ENCODE measurements at regions not wholly inside any gene's neighbourhood (a gene's known extent, or its start where the extent isn't known, plus 50 kb on each side); places are given as distances from the start of the nearest gene placed in this dataset.
"Not testable (repeated sequence)": the region's sequence is repeated elsewhere in the genome, so short reads cannot be mapped to it uniquely, and the experiment has no call there.

DNA sequence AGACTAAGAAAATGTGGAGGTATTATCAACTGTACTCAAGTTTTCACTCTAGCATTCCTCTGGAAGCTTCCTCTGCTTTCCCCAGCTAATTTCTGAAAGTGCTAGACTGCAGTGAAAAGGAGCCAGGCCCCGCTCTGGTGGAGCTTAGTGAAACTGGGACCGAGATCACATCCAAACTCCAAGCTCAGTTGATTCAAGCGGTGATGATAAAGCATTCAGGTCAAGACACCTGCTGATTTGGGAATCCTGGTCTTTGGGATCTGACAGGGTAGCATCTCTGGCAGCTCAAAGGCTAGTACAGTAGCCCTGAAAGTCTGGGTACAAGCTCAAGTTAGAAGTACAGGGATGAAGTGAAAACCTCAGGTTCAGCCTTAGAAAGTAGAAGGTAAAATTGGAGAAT, 120.2 kb upstream of the CRIM1 start:
- DNase-seq (ENCODE audit: low spot score): no peak

DNA sequence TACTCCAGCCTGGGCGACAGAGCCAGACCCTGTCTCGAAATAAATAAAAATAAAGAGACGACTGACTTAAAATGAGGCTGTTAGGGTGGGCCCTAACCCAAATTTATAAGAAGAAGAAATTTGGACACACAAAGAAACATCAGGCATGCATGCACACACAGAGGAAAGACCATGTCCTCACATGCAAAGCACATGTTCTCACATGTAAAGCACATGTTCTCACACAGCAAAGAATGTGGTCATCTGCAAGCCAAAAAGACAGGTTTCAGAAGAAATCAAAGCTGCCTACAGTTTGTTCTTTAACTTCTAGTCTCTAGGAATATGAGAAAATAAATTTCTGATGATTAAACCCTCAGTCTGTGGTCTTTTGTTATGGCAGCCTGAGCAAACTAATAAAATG, 132.3 kb upstream of the CRIM1 start:
- no peak for DNase-seq (ENCODE audit: low spot score)

DNA sequence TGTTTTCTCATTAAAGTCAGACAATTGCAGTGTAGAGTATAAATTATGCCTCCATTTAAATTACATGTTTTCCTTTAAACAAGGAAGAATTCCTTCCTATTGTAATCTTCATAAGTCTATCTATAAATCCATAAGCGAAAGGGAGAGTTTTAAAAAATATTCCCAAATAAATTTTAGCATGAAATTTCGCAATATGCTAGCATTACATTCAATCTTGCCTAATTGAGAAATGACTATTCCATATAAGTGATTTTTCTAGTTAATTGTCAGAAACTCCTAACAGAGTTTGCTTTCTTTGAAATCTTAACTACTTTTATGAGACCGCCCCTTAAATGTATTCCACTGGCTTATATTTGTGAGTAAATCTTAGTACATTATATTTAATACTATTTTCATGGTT, 133.1 kb upstream of the CRIM1 start:
- DNase-seq (ENCODE audit: low spot score): no peak

DNA sequence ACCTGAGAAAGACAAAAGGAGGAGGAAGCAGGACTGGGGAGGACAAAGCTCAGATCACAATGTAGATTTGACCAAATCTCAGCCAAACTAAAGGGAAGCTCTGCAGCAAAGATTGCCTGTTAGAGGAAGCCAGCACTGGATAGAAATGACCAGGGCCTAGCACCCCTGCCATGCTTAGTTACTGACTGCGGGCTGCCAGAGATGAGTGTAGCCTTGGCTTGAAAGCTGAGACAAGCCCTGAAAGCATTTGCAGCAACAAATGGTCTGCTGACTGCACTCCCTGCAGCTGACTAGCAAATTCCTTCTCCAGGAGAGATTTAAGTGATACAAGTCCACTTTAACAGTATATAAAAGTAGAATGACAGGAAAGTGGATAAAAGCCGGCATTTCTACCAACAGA, 140.9 kb upstream of the CRIM1 start:
- no peak for DNase-seq (ENCODE audit: low spot score)

DNA sequence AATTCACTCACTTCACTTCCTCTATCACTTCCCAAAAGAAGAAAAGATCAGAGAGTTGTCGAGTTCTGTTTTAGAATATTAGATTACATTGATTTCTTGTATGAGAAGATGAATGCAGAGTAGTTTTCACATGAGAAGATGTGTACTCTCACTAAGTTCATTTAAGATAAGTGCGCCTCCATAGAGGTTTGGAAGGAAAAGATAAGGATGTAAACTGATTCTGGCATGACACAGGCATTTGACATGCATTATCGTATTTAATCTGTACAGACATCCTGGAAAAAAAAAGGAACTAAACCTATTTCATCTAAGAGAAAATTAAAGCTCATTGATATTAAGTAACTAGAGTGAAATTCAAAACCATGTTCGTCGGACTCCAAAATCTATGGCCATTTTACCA, 152.2 kb upstream of the CRIM1 start:
- DNase-seq (ENCODE audit: low spot score): no peak

DNA sequence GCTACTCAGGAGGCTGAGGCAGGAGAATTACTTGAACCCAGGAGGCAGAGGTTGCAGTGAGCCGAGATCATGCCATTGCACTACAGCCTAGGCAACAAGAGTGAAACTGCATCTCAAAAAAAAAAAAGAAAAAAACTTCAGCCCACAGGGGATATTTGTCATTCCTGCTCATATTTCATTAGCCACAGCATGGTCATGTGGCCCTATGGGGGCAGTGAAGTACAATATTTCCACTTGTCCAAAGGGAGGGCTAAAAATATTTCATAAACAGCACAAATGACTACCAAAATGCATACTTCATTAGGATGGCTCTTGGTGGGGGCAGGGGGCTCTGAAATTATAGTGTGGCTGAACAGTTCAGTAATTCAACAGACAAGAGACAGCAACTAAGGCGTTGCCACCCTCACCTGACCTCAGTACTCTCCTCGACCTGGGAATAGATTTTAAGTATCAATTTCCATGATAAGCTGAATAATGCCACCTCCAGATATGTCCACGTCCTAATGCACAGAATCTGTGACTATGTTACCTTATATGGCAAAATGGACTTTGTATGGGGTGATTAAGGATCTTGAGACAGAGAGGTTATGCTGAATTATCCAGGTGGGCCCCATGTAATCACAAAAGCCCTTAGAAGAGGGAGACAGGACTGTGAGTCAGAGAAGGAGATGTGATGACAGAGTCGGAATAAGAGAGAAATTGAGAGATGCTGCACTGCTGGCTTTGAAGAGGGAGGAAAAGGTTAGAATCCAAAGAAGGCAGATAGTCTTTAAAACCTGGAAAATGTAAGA, 158.2 kb upstream of the CRIM1 start:
- no peak for DNase-seq (ENCODE audit: low spot score)

DNA sequence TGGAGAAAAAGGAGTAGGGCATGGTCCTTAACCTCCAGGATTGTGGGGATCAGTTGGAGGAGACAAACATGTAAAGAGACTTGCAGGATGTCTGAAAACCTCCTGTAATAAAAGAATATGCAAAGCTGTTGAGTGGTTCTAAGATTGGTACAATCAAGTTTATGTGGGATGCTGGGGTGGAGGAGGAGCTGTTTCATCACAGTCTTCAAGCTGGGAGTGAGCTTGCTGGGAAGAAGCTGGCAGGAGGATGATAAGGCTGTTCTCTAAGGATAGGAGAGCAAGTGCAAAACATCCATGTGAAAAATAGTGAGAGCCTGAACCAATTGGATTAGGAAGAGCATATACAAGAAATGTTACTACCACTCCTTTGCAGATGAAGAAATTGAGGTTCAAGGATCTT, 161.9 kb upstream of the CRIM1 start:
- DNase-seq (ENCODE audit: low spot score): no peak

DNA sequence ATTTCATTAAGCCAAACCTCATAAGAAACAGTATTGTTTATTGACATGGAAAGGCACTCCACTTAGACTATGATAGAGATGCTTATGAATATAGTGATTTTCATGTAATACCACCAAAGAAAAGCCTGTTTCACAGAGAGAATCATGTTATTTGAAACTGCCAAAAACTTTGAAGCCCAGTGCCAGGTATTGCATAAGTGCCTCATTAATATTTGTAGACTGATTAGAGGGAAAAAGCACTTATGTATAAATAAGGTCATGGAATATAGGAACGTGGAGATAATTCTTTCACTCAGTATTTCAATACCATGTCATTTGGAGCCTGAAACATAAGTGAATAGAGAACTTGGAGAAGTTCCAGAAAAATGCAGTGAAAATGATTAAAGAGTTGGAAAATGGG, 162.6 kb upstream of the CRIM1 start:
- DNase-seq (ENCODE audit: low spot score): no peak

DNA sequence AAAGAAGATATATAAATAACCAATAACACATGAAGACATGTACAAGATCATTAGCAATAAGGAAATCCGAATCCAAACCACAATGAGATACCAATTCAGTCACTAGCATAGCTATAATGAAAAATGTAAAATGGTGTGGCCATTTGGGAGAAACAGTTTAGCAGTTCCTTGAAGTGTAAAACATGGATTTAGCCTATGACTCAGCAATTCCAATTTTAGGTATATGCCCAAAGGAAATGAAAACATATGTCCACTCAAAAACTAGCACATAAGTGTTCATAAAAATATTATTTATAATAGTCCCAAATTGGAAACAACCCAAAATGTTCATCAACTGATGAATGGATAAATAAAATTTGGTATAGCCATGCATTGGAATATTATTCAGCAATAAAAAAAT, 165.5 kb upstream of the CRIM1 start:
- no peak for DNase-seq (ENCODE audit: low spot score)

DNA sequence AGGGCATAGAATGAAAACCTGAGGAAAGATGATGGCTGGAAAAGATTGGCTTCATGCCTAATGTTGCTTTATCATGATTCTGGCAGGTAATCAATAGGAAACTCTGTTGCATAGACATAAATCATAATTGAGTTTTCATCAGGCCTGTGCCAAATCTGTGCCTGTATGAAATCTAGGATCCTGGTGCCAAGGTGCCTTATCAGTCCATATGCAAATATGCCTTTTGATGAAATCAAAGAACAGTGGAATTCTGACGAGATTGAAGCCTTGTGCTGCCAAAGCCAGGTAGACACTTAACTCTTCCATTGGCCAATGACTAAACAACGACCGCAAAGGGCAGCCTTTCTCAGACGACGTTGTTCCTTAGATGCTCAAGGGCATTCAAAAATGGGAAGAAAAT, 170.0 kb upstream of the CRIM1 start:
- DNase-seq (ENCODE audit: low spot score): no peak

DNA sequence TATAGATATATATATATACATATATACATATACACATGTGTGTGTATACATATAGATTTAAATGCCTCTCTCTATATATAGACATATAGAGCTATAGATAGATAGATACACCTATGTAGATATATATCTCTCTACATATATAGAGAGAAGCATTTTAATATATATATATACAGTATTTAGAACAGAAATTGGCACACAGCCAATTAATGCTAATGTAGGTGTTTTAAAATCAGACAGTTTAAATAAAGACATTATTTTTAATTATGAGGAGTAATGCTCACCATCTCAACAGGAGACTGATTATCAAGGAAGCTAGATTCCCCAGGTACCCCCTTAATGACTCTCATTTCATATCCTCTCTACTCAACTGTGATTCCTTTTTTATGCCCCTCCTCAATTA, 170.7 kb upstream of the CRIM1 start:
- no peak for DNase-seq (ENCODE audit: low spot score)

DNA sequence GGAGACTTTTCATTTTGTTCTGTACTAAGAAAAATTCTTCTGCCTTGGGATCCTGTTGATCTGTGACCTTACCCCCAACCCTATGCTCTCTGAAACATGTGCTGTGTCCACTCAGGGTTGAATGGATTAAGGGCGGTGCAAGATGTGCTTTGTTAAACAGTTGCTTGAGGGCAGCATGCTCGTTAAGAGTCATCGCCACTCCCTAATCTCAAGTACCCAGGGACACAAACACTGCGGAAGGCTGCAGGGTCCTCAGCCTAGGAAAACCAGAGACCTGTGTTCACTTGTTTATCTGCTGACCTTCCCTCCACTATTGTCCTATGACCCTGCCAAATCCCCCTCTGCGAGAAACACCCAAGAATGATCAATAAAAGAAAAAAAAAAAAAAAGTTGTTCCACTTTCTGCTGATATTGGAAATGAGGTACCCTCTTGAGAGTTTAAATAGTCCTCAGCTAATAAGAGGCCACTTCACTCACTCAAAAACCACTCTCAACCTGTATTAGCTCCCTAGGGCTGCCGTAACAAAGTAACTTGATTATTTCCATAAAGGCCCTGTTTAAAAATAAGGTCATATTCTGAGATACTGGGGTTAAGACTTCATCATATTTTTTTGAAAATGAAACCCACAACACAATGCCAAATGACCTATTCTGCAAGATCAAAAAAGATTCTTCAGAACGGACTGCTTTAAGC, 174.6 kb upstream of the CRIM1 start:
- not testable (repeated sequence) for DNase-seq (ENCODE audit: low spot score)

DNA sequence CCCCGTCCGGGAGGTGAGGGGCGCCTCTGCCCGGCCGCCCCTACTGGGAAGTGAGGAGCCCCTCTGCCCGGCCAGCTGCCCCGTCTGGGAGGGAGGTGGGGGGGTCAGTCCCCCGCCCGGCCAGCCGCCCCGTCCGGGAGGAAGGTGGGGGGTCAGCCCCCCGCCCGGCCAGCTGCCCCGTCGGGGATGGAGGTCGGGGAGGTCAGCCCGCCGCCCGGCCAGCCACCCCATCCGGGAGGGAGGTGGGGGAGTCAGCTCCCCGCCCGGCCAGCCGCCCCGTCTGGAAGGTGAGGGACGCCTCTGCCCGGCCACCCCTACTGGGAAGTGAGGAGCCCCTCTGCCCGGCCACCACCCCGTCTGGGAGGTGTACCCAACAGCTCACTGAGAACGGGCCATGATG, 175.3 kb upstream of the CRIM1 start:
- DNase-seq (ENCODE audit: low spot score): not testable (repeated sequence)

DNA sequence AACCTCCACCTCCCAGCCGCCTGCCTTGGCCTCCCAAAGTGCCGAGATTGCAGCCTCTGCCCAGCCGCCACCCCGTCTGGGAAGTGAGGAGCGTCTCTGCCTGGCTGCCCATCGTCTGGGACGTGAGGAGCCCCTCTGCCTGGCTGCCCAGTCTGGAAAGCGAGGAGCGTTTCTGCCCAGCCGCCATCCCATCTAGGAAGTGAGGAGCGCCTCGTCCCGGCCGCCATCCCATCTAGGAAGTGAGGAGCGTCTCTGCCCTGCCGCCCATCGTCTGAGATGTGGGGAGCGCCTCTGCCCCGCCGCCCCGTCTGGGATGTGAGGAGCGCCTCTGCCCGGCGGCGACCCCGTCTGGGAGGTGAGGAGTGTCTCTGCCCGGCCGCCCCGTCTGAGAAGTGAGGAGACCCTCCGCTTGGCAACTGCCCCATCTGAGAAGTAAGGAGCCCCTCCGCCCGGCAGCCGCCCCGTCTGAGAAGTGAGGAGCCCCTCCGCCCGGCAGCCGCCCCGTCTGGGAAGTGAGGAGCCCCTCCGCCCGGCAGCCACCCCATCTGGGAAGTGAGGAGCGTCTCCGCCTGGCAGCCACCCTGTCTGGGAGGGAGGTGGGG, 175.8 kb upstream of the CRIM1 start:
- not testable (repeated sequence) for DNase-seq (ENCODE audit: low spot score)

DNA sequence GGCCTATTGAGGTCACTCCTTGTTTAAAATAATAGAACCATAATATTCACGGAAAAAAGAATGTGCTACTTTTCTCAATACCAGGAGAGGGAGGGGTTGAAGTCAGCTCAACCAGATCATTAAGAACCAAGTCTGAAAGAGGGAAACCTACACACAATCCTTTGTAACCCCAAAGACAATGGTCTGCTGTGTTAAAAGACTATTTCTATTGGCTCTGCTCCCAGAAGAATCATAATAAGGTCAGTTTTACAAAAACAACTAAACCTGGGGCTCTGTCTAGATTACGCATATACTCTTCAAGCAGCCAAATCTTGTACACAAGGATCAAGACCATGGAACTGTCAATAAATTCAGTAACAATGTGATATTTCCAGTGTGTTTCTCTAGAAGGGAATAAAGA, 177.2 kb upstream of the CRIM1 start:
- DNase-seq (ENCODE audit: low spot score): no peak

DNA sequence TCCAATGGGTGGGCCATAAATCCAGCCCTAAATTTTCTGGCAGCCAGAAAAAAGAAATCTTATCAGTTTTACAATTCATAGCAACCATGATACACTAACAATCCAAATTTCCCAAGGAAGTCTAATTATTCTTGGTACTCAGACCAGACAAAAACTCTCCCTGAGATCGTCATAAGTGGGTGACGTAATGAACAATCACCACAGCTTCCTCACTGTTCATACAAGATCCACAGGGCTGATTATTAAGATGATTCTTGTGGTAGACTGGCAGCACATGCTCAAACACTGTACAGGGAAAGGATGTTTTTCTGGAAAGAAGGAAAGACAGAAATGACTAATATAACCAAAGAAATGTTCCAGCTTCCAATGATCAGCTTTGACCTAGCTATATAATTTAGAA, 178.3 kb upstream of the CRIM1 start:
- no peak for DNase-seq (ENCODE audit: low spot score)

DNA sequence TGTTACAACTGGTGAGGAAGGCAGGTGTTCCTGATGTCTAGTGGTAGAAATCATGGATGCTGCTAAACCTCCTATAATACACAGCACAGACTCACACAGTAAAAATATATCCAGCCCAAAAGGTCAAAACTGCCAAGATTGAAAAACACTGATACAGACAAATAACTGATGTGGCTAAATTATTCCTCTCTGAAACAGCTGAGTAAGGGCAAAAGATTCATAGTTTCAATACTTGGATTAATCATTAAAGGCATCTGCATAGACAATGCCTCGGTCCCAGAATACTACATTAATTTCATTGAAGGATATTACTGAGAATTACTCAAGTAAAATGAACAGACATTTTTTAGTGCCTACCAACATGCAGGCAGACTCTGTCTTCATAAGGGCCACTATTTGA, 180.7 kb upstream of the CRIM1 start:
- no peak for DNase-seq (ENCODE audit: low spot score)

DNA sequence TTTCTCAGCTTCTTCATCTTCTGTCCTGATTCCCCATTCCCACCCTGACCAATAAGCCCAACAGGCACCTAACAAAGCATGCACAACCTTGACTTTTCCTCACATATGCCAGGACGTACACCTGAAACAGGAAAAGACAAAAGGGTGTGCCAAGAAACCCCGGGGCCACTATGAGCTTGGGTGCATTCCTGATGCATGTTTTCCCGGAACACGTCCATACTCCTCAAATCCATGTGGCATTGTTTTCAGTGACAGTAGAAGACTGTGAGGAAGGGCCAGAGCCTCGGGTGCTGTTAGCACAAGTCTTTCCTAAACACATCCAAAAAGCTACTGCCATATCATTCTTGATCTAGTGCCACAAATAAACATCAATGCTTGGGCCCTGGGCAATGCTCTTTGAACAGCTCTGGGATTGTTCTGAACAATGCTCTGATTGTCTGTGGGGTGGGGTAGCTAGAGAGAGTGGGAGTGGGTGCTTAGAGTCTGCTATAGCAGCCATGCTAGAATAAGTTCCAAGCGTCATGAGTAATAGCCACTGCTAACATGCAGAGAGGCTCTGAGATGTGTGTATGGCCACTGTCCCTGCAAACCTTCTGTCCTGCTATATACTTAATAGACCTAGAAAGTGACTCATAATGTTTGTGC, 181.7 kb upstream of the CRIM1 start:
- no peak for DNase-seq (ENCODE audit: low spot score)

DNA sequence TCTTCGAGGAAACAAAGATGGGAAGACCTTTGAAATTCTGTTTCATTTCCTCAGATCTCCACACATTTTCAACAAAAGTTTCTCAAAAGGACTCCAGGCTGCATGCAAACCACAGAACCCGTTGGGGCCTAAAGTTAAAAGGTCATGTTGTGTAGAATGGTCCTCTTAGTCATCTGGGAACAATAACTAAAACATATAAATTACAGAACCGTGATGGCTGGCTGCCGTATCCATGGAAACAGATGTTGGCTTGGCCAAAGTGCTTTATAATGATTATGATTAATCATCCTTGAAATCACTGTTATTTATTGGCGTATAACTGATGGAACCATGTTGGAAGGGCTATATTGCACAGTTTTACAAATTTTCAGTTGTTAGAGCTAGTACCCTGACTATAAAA, 182.8 kb upstream of the CRIM1 start:
- DNase-seq (ENCODE audit: low spot score): no peak

DNA sequence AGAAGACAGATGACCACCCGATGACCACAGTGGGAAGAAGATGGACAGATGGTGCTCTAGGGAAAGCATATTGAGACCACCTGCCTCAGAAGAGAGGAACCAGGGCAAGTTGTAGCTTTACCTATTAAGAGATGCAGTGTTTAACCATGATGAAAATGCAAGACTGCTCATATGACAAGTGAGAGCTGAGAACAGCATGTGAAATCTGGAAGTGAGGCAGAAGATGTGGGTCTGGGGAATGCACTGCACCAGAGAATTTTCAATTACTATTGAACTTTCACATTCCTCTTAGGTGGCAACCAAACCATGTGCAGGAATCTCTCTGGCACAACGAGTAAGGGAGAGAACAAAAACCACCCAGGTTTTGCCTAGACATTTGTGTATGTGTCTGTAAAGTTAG, 184.8 kb upstream of the CRIM1 start:
- no peak for DNase-seq (ENCODE audit: low spot score)

DNA sequence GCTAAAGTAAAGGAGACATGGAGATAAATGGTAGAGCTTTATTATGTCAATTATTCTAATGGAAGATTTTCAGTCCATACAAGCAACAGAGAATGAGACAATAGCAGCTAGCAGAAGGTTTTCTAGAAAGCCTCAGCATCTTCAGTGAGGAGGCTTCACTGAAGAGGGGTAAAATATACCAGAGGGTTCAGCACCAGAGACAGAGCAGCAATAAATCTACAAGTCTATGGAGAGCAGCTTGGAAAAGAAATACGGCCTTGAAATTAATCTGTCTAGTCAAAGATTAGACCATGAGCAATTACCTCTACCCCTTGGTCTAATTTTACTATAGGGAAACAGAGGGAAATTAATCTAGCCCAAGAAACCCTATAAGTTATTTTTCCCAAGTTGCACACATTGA, 185.7 kb upstream of the CRIM1 start:
- DNase-seq (ENCODE audit: low spot score): no peak

DNA sequence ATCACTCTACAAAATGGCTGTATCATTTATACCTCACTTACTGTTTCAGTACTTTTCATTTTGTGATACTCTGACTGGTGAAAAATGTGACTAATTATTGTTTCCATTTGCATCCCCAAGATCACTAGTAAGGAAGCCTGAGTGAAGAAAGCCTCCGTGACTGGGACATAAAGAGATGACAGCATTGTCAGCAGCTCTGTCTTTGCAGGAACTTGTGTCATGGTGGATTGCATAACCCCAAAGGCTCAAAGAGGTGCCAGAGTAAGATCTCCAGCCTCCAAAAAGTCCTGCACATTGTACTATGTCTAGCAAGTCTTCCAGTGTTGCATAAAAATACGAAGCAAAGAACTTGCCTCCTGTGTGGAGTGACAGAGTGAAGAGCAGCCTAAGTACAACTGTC, 187.5 kb upstream of the CRIM1 start:
- no peak for DNase-seq (ENCODE audit: low spot score)

DNA sequence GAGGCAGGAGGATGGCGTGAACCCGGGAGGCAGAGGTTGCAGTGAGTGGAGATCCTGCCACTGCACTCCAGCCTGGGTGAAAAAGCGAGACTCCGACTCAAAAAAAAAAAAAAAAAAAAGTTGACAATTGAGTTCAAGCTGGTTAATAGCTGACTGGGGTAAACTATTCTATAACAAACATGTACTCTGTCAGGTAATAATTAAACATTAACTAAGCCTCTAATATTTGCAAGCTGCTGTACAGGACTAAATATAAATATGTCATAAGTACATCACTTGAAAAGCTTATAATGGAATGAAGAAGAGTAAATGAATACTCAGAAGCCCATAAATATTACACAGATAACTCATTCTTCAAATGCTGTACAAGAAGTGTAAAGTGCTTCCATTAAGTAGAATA, 190.4 kb upstream of the CRIM1 start:
- no peak for DNase-seq (ENCODE audit: low spot score)
